Gastroesophageal sphincter (tissue), 4 donors: ENCODE measurements at regions not wholly inside any gene's neighbourhood (a gene's known extent, or its start where the extent isn't known, plus 50 kb on each side); places are given as distances from the start of the nearest gene placed in this dataset.

ENCODE experiments used
- ATAC-seq: fragments of 150-250 bp; one replicate; pipeline ENCODE4 v1.9.1; 2016; ENCODE audit warnings: mild to moderate bottlenecking, moderate library complexity
- H3K27ac ChIP-seq, 4 donors: fragments of 200-600 bp; sonication (generic) in 3 of 4; 1 replicate in 3 of 4; 2 replicates in 1 of 4; pipeline ENCODE4 v1.5.1; 2016 to 2019
- H3K27me3 ChIP-seq: fragments of 200-600 bp; sonication (generic); one replicate; pipeline ENCODE4 v1.5.1; 2019
- H3K36me3 ChIP-seq, 2 donors: fragments of 200-600 bp; sonication (generic); one replicate each; pipeline ENCODE4 v1.5.1; 2019; ENCODE audit warnings: control low read depth in 1 of 2
- H3K4me1 ChIP-seq, 3 donors: fragments of 200-600 bp; sonication (generic); 1 replicate in 2 of 3; 2 replicates in 1 of 3; pipeline ENCODE4 v1.5.1; 2016 to 2019; ENCODE audit warnings: control low read depth in 2 of 3
- H3K4me3 ChIP-seq, 2 donors: fragments of 200-600 bp; sonication (generic); one replicate each; pipeline ENCODE4 v1.5.1; 2019; ENCODE audit warnings: mild to moderate bottlenecking in 1 of 2, moderate library complexity in 1 of 2
- H3K9me3 ChIP-seq, 3 donors: fragments of 200-600 bp; sonication (generic); one replicate each; pipeline ENCODE4 v1.5.1; 2017 to 2019; ENCODE audit warnings: control low read depth in 2 of 3
- EP300 ChIP-seq: sonication (generic); formaldehyde crosslinking; IDR thresholded peaks from one replicate; pipeline ENCODE4 v1.6.1; 2017; ENCODE audit warnings: antibody characterized with exemption, mild to moderate bottlenecking
- POLR2A ChIP-seq, 2 donors: fragments of 450-650 bp; IDR thresholded peaks; one replicate each; pipeline ENCODE4 v1.6.1; 2017; ENCODE audit warnings: antibody characterized with exemption in 2 of 2, mild to moderate bottlenecking in 2 of 2, moderate library complexity in 1 of 2
- POLR2AphosphoS5 ChIP-seq: sonication (generic); formaldehyde crosslinking; IDR thresholded peaks from one replicate; pipeline ENCODE4 v1.6.1; 2017; ENCODE audit warnings: antibody characterized with exemption
- WGBS, 2 donors: methylation state at CpG; one replicate each; pipeline ENCODE4 v1.1.5; 2018; ENCODE audit warnings: low coverage in 1 of 2; 5-methylcytosine and 5-hydroxymethylcytosine counted together
- TF ChIP-seq, protein P1 (sequence below), 4 experiments: fragments of 200-600 bp in 2 of 4; fragments of 450-650 bp in 2 of 4; sonication (generic) in 1 of 4; IDR thresholded peaks; one replicate each; pipeline ENCODE4 v1.5.1; 2017 to 2019; ENCODE audit warnings: antibody characterized with exemption in 4 of 4, mild to moderate bottlenecking in 2 of 4, moderate library complexity in 2 of 4

DNA sequence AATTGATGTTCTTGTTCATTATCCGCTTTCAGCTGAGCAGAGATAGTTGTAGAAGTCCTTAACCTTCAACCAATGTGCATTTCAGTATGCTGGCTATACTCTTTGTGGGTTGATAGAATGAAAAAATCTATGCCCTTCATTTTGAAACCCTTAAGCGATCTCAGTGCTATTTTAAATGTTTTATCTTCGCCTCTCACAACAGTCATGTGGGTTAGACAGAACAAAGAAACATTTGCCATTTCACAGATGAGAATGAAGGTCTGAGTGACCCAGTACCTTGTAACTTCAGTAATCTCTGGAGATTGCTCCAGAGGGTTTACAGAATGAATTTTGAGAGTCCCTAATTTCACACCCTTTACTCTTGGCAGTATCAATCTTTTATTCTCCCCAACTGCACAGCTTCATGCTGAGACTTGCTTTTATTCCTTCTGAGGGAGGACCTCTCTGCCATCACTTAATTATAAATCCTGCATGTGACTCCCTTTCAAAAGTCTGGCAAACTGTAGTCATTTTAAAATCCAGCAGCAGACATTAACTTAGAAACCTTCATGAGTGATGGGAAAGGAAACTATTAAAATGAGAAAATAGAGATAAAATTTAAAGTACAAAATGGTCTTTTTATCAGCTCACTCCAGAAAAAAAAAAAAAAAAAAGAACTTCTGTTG lies 921.5 kb downstream of the RAB28 start:
- H3K9me3 ChIP-seq = no peaks in the 10 kb centered on the region
- no peak overlapping the region for H3K27ac ChIP-seq
- H3K4me3 ChIP-seq = no peak overlapping the region
- ATAC-seq = no peak
- no peaks in the 10 kb centered on the region for H3K36me3 ChIP-seq
- no peaks in the 10 kb centered on the region for H3K4me1 ChIP-seq
- no peaks in the 10 kb centered on the region for H3K27me3 ChIP-seq
- WGBS, 2 donors = 41 to 59% methylated on average over 3 of the region's 3 CpGs
- TF ChIP-seq POLR2A (IDR thresholded peaks at IDR 0.05) = no peak
- no peak for TF ChIP-seq POLR2AphosphoS5
- TF ChIP-seq, protein P1, sequence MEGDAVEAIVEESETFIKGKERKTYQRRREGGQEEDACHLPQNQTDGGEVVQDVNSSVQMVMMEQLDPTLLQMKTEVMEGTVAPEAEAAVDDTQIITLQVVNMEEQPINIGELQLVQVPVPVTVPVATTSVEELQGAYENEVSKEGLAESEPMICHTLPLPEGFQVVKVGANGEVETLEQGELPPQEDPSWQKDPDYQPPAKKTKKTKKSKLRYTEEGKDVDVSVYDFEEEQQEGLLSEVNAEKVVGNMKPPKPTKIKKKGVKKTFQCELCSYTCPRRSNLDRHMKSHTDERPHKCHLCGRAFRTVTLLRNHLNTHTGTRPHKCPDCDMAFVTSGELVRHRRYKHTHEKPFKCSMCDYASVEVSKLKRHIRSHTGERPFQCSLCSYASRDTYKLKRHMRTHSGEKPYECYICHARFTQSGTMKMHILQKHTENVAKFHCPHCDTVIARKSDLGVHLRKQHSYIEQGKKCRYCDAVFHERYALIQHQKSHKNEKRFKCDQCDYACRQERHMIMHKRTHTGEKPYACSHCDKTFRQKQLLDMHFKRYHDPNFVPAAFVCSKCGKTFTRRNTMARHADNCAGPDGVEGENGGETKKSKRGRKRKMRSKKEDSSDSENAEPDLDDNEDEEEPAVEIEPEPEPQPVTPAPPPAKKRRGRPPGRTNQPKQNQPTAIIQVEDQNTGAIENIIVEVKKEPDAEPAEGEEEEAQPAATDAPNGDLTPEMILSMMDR (IDR thresholded peaks at IDR 0.05) = no peak
- TF ChIP-seq EP300 = no peak

DNA sequence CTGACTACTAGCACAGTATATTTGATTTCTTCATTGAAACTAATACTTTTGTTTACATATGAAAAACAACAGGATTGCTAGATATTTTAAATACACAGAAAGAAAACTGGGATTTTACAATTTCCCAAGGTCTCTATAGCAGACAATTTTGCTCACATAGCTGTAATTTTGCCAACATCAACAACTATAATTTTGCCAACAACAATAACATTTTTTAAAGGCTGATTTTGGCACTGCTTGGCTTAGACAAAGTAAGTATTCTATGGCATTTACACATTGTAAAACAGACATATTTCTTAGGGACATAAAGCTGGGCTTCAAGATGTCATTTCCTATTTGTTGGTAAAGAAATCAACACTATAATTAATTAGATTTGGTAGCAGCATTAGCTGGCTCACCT lies 922.1 kb downstream of the RAB28 start:
- no peak overlapping the region for H3K27ac ChIP-seq
- no peaks in the 10 kb centered on the region for H3K9me3 ChIP-seq
- H3K4me1 ChIP-seq = no peaks in the 10 kb centered on the region
- no peaks in the 10 kb centered on the region for H3K36me3 ChIP-seq
- H3K27me3 ChIP-seq = no peaks in the 10 kb centered on the region
- TF ChIP-seq POLR2AphosphoS5 = no peak
- TF ChIP-seq EP300 = no peak
- H3K4me3 ChIP-seq = no peak overlapping the region
- ATAC-seq = no peak

DNA sequence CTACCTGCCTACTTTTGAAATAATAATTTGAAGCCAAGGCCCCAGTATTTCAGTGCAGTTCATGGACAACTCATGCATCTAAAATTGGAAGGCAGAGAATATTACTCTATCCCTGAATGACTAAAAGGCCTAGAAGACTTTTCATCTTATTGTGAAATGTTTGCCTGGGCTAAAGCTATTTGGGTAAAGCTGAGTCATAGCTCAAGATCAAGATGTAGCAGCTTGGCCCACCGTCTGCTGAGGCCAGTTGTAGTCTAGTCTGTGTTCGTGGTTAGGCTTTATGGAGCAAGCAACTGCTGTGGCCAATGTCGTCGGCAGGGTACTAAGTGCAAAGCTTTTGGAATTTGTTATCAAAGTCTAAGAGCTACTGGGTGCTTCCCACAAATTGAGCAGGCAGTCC lies 929.1 kb downstream of the RAB28 start:
- Histone ChIP-seq H3K27me3 (no peaks in the 10 kb centered on the region), H3K9me3 (peaks cover 0 to 10% (median 0%) of the 10 kb centered on the region in 3 donors), H3K36me3 (no peaks in the 10 kb centered on the region), H3K4me3 (no peak overlapping the region), H3K27ac (no peak overlapping the region), H3K4me1 (no peaks in the 10 kb centered on the region)
- WGBS, 2 donors = 77 to 88% methylated on average over 3 to 4 of the region's 4 CpGs
- ATAC-seq = no peak
- TF ChIP-seq EP300 (no peak), POLR2AphosphoS5 (no peak), POLR2A (IDR thresholded peaks at IDR 0.05) (no peak)
- TF ChIP-seq, protein P1 (IDR thresholded peaks at IDR 0.05) = no peak

DNA sequence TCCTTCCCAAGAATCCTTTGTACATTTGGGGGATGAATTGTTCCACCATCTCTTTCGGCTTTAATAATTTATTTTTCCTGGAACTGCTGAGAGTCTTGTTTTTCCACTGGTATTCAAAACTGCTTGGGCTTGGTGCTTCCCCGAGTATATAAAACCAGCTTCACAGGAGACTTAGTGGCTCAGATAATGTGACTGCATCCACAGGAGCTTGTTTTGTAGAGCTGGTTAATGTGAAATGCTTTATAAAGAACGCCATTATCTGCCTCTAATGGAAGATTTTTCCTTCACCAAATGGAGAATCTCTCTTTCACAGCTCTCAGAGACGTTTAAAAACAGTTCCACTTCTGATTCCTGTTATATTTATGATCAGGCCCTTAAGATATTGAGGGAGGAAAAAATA lies 935.5 kb downstream of the RAB28 start:
- Histone ChIP-seq H3K27ac (no peak overlapping the region), H3K9me3 (peaks cover 0 to 10% (median 0%) of the 10 kb centered on the region in 3 donors), H3K36me3 (no peaks in the 10 kb centered on the region), H3K4me3 (no peak overlapping the region), H3K4me1 (no peaks in the 10 kb centered on the region), H3K27me3 (no peaks in the 10 kb centered on the region)
- WGBS, 2 donors = 65 to 69% methylated on average over 3 to 4 of the region's 4 CpGs
- no peak for ATAC-seq
- TF ChIP-seq EP300 (no peak), POLR2AphosphoS5 (no peak)

DNA sequence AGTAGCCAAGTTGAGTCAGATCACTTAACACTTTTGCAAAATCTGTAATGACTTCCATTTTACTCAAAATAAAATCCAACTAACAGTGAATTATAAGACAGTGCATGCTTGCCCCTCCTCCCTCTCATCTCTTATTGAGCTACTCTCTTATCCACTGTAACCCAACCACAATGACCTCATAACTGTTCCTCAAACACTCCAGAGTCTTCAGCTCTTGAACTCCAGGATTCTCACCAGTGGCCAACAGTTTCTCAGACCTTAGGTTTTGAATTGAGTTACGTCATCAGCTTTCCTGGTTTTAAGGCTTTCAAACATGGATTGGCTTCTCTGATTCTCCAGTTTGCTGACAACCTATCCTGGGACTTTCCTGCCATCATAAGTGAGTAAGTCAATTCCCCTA lies 938.3 kb downstream of the RAB28 start:
- no peaks in the 10 kb centered on the region for H3K4me1 ChIP-seq
- H3K4me3 ChIP-seq = no peak overlapping the region
- WGBS, 2 donors = 60 to 82% methylated on average over 1 of the region's 1 CpG
- TF ChIP-seq, protein P1 (IDR thresholded peaks at IDR 0.05) = no peak
- peaks cover 0 to 2% (median 0%) of the 10 kb centered on the region in 3 donors for H3K9me3 ChIP-seq
- H3K27ac ChIP-seq = no peak overlapping the region
- H3K27me3 ChIP-seq = no peaks in the 10 kb centered on the region
- no peaks in the 10 kb centered on the region for H3K36me3 ChIP-seq
- no peak for ATAC-seq

DNA sequence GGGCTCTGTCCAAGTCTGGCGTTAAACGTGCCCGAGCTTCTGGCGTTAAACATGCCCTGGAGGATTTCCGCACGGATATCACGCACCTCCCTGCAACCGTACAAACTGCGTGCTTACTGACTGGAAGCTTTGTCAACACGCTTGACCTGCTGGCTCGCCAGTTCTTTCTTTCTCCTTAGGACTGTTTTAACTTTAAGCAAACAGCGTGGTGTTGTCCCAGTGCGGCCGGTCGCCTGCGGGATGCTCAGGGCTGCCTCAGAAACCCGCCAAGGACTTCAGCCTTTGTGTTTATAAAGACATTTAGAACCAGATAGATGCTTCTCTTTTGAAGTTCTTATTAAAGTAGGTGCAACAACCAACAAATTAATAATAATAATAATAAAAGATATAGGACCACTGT lies 946.0 kb downstream of the RAB28 start:
- Histone ChIP-seq H3K27me3 (no peaks in the 10 kb centered on the region), H3K4me3 (no peak overlapping the region), H3K27ac (no peak overlapping the region), H3K9me3 (no peaks in the 10 kb centered on the region), H3K4me1 (no peaks in the 10 kb centered on the region), H3K36me3 (no peaks in the 10 kb centered on the region)
- TF ChIP-seq POLR2A (IDR thresholded peaks at IDR 0.05) (no peak), EP300 (no peak), POLR2AphosphoS5 (no peak)
- TF ChIP-seq, protein P1 (IDR thresholded peaks at IDR 0.05) = no peak
- WGBS, 2 donors = 93 to 100% methylated on average over 4 to 6 of the region's 17 CpGs
- ATAC-seq = no peak
